Epidermal melanocyte (primary cell): ENCODE measurements at regions not wholly inside any gene's neighbourhood (a gene's known extent, or its start where the extent isn't known, plus 50 kb on each side); places are given as distances from the start of the nearest gene placed in this dataset.
"Not testable (repeated sequence)": the region's sequence is repeated elsewhere in the genome, so short reads cannot be mapped to it uniquely, and the experiment has no call there.

Experiments
- DNase-seq: peaks from one replicate; pipeline ENCODE4 v3.0.0; 2011; ENCODE audit warnings: low spot score; ENCODE audit not compliant: insufficient read length

DNA sequence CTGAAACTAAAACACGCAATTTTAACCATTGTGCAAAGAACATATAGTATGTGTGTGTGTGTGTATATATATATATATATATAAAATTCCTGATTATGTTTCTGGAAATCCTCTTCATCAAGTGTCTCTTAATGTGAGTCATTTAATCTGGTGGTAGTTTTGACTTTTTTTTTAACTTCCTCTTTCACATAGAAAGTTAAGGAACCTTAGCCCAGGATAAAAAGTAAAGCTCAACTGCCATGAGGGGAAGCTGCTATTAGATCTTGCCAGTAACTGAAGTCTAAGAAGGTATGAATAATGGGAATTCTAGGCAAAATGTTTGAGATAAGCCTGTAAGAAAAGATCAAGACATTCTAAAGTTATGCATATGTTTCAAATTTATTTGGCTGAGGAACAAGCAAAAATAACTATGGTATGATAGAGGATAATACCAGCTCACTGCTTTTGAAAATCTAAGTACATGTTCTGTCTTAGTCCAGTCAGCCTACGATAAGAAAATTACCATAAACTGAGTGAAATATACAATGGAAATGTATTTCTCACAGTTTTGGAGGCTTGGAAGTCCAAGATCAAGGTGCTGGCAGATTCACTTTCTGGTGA is 757.0 kb downstream of the TRAM1L1 start:
- DNase-seq, result no peak

DNA sequence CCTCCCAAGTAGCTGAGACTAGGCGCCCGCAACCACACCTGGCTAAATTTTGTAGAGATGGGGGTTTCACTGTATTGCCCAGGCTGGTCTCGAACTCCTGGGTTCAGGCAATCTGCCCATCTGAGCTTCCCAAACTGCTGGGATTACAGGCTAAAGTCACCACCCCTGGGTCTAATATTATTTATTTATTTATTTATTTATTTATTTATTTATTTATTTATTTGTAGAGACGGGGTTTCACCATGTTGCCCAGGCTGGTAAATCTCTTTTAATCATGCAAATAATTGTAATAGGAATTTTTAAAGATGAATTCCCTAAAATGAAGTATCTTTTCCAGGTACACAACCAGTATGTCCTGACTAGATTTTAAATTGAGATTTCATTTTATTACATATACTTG is 761.8 kb downstream of the TRAM1L1 start:
- no peak for DNase-seq

DNA sequence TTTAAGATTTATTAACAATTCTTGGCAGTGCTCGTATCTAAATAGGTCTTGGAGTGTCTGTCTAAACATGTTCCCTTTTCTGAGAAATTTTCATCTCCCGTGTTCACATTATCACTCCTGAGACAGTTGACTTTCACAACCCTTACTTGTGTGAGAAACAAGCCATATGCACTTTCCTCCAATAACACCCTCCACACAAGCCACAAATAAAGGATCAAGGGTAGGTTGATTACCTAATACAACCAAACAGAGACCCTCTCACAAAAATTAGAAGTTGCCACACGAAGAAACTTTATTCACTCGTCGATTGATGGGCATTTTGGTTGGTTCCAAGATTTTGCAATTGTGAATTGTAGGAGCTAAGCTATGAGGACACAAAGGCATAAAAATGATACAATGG is 763.9 kb downstream of the TRAM1L1 start:
- no peak for DNase-seq

DNA sequence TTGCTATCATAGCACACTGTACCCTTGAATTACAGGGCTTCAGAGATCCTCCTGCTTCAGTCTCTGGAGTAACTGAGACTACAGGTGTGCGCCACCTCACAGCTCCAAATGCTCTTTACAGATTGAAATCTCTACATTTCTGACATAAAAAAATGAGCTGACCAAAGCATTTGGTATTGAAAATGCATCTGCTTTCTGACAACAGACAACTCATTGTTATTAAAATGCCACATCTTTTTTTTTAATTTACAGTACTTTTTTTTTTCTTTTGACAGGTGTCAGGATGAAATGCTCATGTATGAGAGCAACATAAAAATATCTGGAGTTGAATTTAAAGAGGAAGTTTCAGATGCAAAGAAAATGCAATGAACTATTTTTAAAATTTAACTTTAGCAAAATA is 764.5 kb downstream of the TRAM1L1 start:
- DNase-seq, result no peak

- no peak for DNase-seq
Observed at GRCh38 chr4:116303736-116304188, 781.6 kb downstream of the TRAM1L1 start.

GRCh38 chr4:116302990-116303735 is 782.2 kb downstream of the TRAM1L1 start:
- no peak for DNase-seq

DNA sequence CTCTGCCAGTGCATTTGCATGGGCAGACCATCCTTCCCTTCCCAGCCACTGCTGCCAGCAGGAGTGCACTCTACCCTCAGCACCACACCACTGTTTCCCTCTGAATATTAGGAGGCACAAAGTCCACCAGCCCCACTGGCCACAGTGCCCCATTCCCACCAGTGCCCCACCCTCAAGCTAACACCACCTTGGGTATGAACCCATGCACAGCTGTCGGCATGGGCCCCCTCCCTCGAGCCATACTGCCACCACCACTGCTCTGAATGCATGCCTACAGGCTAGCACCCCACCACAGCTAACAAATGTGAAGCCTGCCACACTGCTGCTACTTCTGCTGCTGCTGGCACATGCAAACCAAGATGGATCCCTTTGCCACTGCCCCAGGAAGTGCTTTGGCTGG is 810.4 kb downstream of the TRAM1L1 start:
- DNase-seq, result no peak

GRCh38 chr4:116272336-116272735 is 813.0 kb downstream of the TRAM1L1 start:
- DNase-seq, result no peak

GRCh38 chr4:116260931-116261330 is 824.4 kb downstream of the TRAM1L1 start:
- DNase-seq, result not testable (repeated sequence)

- DNase-seq, result no peak
Observed at GRCh38 chr4:116244771-116245170, 840.6 kb downstream of the TRAM1L1 start.

- DNase-seq, result no peak
Observed at GRCh38 chr4:116243431-116243830, 841.9 kb downstream of the TRAM1L1 start.

DNA sequence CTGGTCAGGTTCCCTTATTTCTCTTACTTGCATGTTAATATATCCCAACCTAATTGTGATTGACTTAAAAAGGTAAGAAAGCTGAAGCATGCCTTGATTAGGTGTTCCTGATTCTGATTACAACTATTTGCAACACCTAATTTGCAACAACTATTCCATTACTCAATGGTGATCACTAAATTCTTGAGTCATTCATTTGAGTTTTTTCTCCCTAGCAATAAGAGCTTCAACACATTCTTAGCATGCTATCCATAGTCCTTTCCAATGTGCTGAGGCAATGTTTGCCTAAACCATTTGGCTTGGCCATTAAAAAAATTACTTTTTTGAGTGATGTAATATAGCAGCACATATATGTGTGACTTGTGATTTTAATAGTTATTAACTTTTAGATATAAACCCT is 851.4 kb downstream of the TRAM1L1 start:
- no peak for DNase-seq

GRCh38 chr4:116231999-116232398 is 853.4 kb downstream of the TRAM1L1 start:
- not testable (repeated sequence) for DNase-seq

- no peak for DNase-seq
Observed at GRCh38 chr4:116229420-116229819, 856.0 kb downstream of the TRAM1L1 start.

DNA sequence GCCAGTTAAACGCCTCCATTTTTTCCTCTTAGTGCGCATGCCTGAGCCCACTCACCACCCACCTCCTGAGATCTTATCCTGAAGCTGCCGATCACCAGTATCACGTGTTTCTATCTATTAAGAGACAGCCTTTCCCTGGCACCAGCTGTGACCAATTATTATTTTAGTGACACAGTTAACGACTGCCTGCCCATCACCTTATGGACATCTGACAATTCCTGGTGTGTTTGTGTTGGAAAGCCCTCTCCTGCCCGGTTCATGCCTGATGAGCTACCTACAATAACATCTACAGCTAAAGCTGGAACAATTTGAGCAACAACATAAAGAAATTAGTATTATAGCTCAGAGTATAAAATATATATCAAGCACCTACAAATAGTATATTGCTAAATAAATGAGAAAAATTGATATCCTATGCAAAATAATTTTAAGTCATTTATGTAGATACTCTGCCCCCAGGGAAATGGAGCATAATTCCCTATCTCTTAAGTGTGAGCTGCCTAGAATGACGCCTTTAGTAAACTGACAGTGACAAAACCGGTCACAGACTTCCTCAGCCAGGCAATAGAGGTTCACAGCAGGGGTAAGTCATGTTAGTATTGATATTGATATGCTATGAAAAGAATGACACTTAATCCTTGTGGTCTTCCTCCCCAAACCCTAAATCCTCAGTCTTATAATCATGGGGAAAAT is 862.2 kb downstream of the TRAM1L1 start:
- DNase-seq, result no peak

GRCh38 chr4:116217781-116218180 is 867.6 kb downstream of the TRAM1L1 start:
- no peak for DNase-seq

DNA sequence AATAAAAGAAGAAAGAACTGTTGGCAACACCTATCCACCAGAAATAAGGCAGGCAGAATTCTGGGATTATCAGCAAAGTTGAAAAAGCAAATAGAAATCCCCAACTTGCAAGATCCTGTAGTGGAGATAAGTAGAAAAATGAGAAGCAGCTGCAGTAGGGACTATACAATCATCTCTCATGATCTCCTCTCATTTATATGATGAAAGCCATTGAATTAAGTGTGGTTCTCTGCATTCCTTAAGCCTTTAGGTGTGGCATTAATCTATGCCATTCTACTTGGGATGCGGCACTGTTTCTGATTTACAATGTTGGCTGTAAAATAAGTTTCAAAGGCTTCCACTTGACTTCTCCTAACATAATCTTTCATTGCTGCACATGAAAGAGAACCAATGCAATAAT is 869.8 kb downstream of the TRAM1L1 start:
- no peak for DNase-seq

GRCh38 chr4:116202524-116202923 is 882.9 kb downstream of the TRAM1L1 start:
- DNase-seq, result no peak

DNA sequence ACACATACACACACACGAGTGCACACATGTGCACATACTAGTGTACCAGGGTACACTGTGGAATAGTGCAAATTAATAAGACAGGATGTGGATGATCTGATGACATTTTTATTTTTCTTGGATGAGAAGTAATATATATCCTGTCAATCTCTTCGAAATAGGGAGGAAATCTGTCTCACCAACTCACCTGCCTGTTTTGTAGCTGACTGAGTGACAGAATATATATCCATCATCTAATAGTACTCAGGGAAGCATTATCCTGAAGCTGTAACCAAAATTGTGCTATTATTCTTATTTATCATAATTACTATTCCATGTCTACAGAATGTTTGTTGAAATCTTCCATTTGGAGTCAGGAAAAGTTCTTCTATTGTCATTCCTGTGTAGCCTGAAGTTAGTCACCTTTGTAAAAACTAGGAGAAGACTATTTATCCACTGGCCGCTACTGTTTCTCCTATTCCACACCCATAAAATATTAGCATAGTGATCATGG is 888.0 kb downstream of the TRAM1L1 start:
- DNase-seq, result no peak

GRCh38 chr4:116183241-116183640 is 902.1 kb downstream of the TRAM1L1 start:
- no peak for DNase-seq

DNA sequence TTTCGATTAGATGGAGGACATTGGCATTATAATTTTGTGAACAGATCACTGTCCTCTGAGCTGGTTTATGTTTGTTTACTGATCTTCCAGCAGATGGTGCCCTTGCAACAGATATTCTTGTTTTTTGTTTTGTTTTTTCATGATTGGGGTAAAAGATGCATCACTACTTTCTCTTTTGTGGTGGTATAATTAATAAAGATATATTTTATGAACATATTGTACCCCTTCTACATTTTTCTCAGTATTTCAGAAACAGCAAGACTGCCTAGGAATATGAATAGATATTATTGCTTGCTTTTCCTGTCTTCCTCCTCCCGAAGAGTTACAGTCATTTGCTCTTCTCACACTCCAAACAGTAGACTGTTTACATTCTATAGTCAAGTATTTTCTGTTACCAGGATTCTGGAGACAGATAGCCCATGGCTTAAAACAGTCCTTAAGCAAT is 905.2 kb downstream of the TRAM1L1 start:
- no peak for DNase-seq

- not testable (repeated sequence) for DNase-seq
Observed at GRCh38 chr4:116151371-116151770, 934.0 kb downstream of the TRAM1L1 start.
